CD4-positive, alpha-beta T cell (primary cell): ENCODE measurements at regions not wholly inside any gene's neighbourhood (a gene's known extent, or its start where the extent isn't known, plus 50 kb on each side); places are given as distances from the start of the nearest gene placed in this dataset.
"Not testable (repeated sequence)": the region's sequence is repeated elsewhere in the genome, so short reads cannot be mapped to it uniquely, and the experiment has no call there.

Source experiments
- ATAC-seq: fragments of 200-7000 bp; cut with Tn5 transposase; one replicate; pipeline ENCODE4 v1.10.0; 2022; ENCODE audit warnings: mild to moderate bottlenecking; ENCODE audit not compliant: poor library complexity
- CTCF ChIA-PET: fragments of 350-600 bp; sonication (Branson Sonifier 250); formaldehyde crosslinking; loops from one replicate; lab custom pipeline; 2021; ENCODE audit warnings: antibody characterized with exemption, inconsistent platforms; lab: Charles Lee
- POLR2A ChIA-PET: fragments of 350-600 bp; sonication (Branson Sonifier 250); formaldehyde crosslinking; loops from one replicate; lab custom pipeline; 2021; ENCODE audit warnings: antibody characterized with exemption, inconsistent platforms; lab: Charles Lee
- DNase-seq, 14 experiments: peaks; one replicate each; pipeline ENCODE4 v3.0.0-alpha.2; 2013 to 2020; ENCODE audit warnings: mixed read lengths in 2 of 14
- H3K27ac ChIP-seq, 2 donors: one replicate each; pipeline versions ENCODE4 v1.5.1 to v1.7.0; 2013; ENCODE audit warnings: low read length in 2 of 2, low read depth in 1 of 2, mild to moderate bottlenecking in 1 of 2
- H3K27me3 ChIP-seq, 2 experiments: 1 replicate in 1 of 2; 2 replicates in 1 of 2; pipeline versions ENCODE4 v1.6.1 to v1.7.0; 2013; ENCODE audit warnings: low read length in 2 of 2, control low read depth in 1 of 2, mild to moderate bottlenecking in 1 of 2, moderate library complexity in 1 of 2; ENCODE audit not compliant: insufficient read depth in 2 of 2, control insufficient read depth in 1 of 2
- H3K36me3 ChIP-seq: one replicate; pipeline ENCODE4 v1.6.1; 2013; ENCODE audit warnings: low read length, control low read depth; ENCODE audit not compliant: insufficient read depth
- H3K4me1 ChIP-seq: one replicate; pipeline ENCODE4 v1.6.1; 2013; ENCODE audit warnings: low read length, control low read depth; ENCODE audit not compliant: insufficient read depth
- H3K4me3 ChIP-seq: one replicate; pipeline ENCODE4 v1.5.1; 2013; ENCODE audit warnings: mild to moderate bottlenecking, low read length, moderate library complexity
- H3K9me3 ChIP-seq, 2 experiments: 1 replicate in 1 of 2; 2 replicates in 1 of 2; pipeline versions ENCODE4 v1.6.1 to v1.7.0; 2013; ENCODE audit warnings: low read length in 2 of 2, mild to moderate bottlenecking in 2 of 2, control low read depth in 1 of 2, moderate library complexity in 1 of 2; ENCODE audit not compliant: control insufficient read depth in 1 of 2, insufficient read depth in 1 of 2
- H3K27ac Mint-ChIP-seq: one replicate; pipeline ENCODE4 v1.8.0; 2020; ENCODE audit warnings: mixed read lengths
- H3K27me3 Mint-ChIP-seq: one replicate; pipeline ENCODE4 v1.8.0; 2021; ENCODE audit warnings: mixed read lengths
- H3K36me3 Mint-ChIP-seq: one replicate; pipeline ENCODE4 v1.8.0; 2021; ENCODE audit warnings: low read depth, mixed read lengths
- H3K4me1 Mint-ChIP-seq: one replicate; pipeline ENCODE4 v1.8.0; 2021; ENCODE audit warnings: low read depth, mixed read lengths
- H3K4me3 Mint-ChIP-seq: one replicate; pipeline ENCODE4 v1.8.0; 2020; ENCODE audit warnings: mild to moderate bottlenecking, mixed read lengths
- H3K9me3 Mint-ChIP-seq: one replicate; pipeline ENCODE4 v1.8.0; 2020; ENCODE audit warnings: mixed read lengths
- CTCF ChIP-seq: fragments of 200-600 bp; IDR thresholded peaks from one replicate; pipeline ENCODE4 v1.8.0; 2022; ENCODE audit warnings: antibody characterized with exemption, mild to moderate bottlenecking
- intact Hi-C, 2 experiments: fragments of 100-400 bp; cut with DNase I in 1 of 2; cut with micrococcal nuclease in 1 of 2; formaldehyde crosslinking; loops; one replicate each; pipeline versions ENCODE4 v1.15.1 to v1.9.0; 2023 to 2025; cut with DNase I, micrococcal nuclease

- ChIA-PET CTCF (no interaction called here), POLR2A (no interaction called here)
- Mint-ChIP-seq H3K27me3 (no peaks in the 10 kb centered on the region), H3K27ac (no peak overlapping the region), H3K4me1 (no peaks in the 10 kb centered on the region), H3K4me3 (no peak overlapping the region), H3K36me3 (no peaks in the 10 kb centered on the region), H3K9me3 (no peaks in the 10 kb centered on the region)
- no peak for DNase-seq
- no peak for ATAC-seq
- no peak overlapping the region for H3K27ac ChIP-seq
- no peaks in the 10 kb centered on the region for H3K36me3 ChIP-seq
- no peak for TF ChIP-seq CTCF
- intact Hi-C loops, result loop anchor here in 1 of 2 experiments (10.0 kb wide), 1 partner anchor 555 kb away; no protein-coding TSS in a partner anchor
- H3K4me1 ChIP-seq, result no peaks in the 10 kb centered on the region
- H3K27me3 ChIP-seq, result no peaks in the 10 kb centered on the region
- H3K4me3 ChIP-seq, result no peak overlapping the region
- H3K9me3 ChIP-seq, result no peaks in the 10 kb centered on the region
Measured at GRCh38 chr17:71779482-71779881, 341.3 kb upstream of the SOX9 start.

GRCh38 chr17:71780596-71780995 is 340.2 kb upstream of the SOX9 start:
- H3K27me3 Mint-ChIP-seq, result no peaks in the 10 kb centered on the region
- Histone ChIP-seq H3K27me3 (no peaks in the 10 kb centered on the region), H3K27ac (no peak overlapping the region), H3K4me1 (no peaks in the 10 kb centered on the region), H3K4me3 (no peak overlapping the region), H3K9me3 (no peaks in the 10 kb centered on the region), H3K36me3 (no peaks in the 10 kb centered on the region)
- intact Hi-C loops, result no loop called here
- ChIA-PET POLR2A (no interaction called here), CTCF (no interaction called here)
- TF ChIP-seq CTCF, result no peak
- DNase-seq, result no peak
- H3K4me3 Mint-ChIP-seq, result no peak overlapping the region
- ATAC-seq, result no peak
- H3K27ac Mint-ChIP-seq, result no peak overlapping the region
- peaks cover 3% of the 10 kb centered on the region for H3K9me3 Mint-ChIP-seq
- no peaks in the 10 kb centered on the region for H3K36me3 Mint-ChIP-seq
- H3K4me1 Mint-ChIP-seq, result no peaks in the 10 kb centered on the region

- H3K9me3 Mint-ChIP-seq, H3K27me3 Mint-ChIP-seq, H3K36me3 ChIP-seq, H3K27ac Mint-ChIP-seq, CTCF ChIA-PET, DNase-seq, H3K4me1 ChIP-seq, POLR2A ChIA-PET, H3K36me3 Mint-ChIP-seq, ATAC-seq, H3K27me3 ChIP-seq, H3K9me3 ChIP-seq, H3K4me3 ChIP-seq, H3K4me1 Mint-ChIP-seq, H3K4me3 Mint-ChIP-seq, intact Hi-C loops, H3K27ac ChIP-seq: not testable (repeated sequence)
Measured at GRCh38 chr17:71782021-71782420, 338.8 kb upstream of the SOX9 start.

- no peak overlapping the region for H3K4me3 ChIP-seq
- Mint-ChIP-seq H3K9me3 (peaks cover 11% of the 10 kb centered on the region), H3K4me1 (no peaks in the 10 kb centered on the region), H3K27ac (no peak overlapping the region), H3K4me3 (no peak overlapping the region), H3K27me3 (no peaks in the 10 kb centered on the region), H3K36me3 (no peaks in the 10 kb centered on the region)
- no peak overlapping the region for H3K27ac ChIP-seq
- no peak for ATAC-seq
- intact Hi-C loops, result no loop called here
- no peaks in the 10 kb centered on the region for H3K36me3 ChIP-seq
- DNase-seq, result no peak
- no peaks in the 10 kb centered on the region for H3K27me3 ChIP-seq
- ChIA-PET CTCF (no interaction called here), POLR2A (no interaction called here)
- no peaks in the 10 kb centered on the region for H3K4me1 ChIP-seq
- TF ChIP-seq CTCF, result no peak
- no peaks in the 10 kb centered on the region for H3K9me3 ChIP-seq
Measured at GRCh38 chr17:71790791-71791190, 330.0 kb upstream of the SOX9 start.
